H4 (cell line): ENCODE measurements at regions not wholly inside any gene's neighbourhood (a gene's known extent, or its start where the extent isn't known, plus 50 kb on each side); places are given as distances from the start of the nearest gene placed in this dataset.
"Not testable (repeated sequence)": the region's sequence is repeated elsewhere in the genome, so short reads cannot be mapped to it uniquely, and the experiment has no call there.

ENCODE experiments used
- DNase-seq: peaks from one replicate; pipeline ENCODE4 v3.0.0-alpha.2; 2015; ENCODE audit warnings: low spot score

DNA sequence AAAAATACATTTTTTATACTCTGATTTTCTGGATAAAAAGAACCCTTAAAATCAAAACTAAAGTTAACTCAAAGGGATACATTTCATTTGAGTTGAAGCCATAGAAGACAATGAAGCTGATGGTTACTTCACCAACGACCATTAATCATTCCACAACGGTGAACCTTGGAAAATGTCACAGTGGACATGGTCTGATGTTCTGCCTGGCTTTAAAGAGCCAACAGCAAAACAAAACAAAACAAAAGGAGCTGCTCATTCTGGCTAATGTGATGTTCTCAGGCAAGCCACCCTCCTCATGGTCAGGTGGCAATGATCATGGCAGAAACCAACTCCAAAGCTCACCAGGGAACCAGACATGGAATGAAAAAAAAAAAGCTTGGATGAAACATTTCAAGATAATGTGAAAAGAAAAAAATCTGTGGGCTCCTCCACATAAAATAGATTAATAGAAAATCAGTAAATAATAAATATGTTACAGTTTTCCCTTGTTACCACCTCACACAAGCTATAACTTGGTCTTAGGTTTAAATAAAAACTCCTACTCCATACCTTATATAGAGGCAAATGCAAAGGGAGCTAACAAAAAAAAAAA is 90.1 kb upstream of the SERTAD2 start:
- no peak for DNase-seq

DNA sequence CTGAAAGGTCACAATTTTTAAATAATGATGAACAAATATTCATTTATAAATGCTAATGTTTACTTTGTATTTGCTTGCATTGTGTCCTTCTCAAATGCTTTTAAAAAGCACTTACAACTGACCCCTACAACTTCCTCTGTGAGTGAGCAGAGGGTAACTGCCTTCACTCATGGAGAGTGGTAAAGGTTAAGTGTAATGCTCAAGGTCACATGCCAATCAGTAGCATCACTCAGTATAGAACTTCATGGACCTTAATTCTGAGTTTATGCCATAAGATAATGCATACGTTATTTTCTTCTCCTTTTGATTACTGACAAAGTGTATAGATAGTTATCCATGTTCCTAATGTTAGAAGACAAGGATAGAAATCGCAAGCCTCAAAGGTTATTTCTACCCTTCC is 91.8 kb upstream of the SERTAD2 start:
- no peak for DNase-seq

DNA sequence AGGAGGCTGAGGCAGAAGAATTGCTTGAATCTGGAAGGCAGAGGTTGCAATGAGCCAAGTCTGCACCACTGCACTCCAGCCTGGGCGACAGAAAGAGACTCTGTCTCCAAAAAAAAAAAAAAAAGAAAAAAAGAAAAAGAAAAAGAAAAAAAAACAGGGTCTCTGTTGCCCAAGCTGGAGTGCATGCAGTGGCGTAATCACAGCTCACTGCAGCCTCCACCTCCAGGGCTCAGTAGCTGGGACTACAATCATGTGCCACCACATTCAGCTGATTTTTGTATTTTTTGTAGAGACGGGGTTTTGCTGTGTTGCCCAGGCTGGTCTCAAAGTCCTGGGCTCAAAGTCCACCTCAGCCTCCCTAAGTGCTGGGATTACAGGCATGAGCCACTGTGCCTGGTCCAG is 94.0 kb upstream of the SERTAD2 start:
- DNase-seq, result not testable (repeated sequence)

DNA sequence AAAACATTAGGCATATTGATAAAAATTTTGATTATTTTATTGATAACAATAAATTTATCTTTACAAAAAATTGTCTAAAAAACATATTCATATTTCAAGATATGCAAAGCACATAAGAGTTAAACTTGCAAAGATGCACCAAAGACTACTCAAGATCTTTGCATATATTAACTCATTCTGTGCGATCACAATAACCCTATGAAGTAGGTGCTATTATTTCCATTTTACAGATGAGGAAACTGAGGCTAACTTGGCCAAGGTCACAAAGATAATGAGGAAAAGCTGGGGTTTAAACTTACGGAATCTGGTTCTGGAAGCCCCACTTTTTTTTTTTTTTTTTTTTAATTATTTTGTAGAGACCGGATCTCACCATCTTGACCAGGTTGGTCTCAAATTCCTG is 94.4 kb upstream of the SERTAD2 start:
- no peak for DNase-seq

DNA sequence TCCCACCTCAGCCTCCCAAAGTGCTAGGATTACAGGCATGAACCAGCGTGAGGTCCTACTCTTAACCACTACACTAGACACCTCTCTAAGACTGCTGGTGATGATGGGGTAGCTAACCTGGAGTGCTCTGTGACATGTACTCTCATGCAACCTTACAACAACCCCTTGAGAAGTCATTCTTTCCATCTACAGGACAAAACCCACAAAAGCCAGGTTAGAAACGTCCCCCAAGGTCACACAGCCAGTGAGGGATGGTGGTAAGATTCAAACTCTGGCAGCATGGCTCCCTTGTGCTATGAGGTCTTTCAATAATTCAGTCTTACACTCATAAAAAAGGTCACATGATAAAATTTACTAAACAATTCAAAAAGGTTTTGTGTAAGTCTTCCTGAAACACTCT is 94.8 kb upstream of the SERTAD2 start:
- no peak for DNase-seq

DNA sequence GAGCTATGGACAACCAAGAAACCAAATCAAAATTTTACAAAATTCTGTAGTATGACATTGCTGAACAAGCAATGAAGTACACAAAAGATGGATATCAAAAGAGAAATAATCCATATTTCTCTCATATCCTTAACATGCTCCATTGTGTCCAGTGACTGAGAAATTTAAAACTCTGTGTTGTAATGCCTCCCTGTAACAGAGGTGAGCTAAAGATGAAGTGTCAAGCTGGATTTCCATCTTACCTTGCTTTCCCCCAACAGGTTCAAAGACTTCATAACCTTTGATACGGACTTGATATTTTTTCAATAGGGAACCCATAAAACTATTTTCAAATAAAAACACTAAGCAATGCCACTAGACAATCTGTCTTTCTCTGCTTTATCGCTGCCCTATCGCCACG is 95.7 kb upstream of the SERTAD2 start:
- DNase-seq, result no peak

DNA sequence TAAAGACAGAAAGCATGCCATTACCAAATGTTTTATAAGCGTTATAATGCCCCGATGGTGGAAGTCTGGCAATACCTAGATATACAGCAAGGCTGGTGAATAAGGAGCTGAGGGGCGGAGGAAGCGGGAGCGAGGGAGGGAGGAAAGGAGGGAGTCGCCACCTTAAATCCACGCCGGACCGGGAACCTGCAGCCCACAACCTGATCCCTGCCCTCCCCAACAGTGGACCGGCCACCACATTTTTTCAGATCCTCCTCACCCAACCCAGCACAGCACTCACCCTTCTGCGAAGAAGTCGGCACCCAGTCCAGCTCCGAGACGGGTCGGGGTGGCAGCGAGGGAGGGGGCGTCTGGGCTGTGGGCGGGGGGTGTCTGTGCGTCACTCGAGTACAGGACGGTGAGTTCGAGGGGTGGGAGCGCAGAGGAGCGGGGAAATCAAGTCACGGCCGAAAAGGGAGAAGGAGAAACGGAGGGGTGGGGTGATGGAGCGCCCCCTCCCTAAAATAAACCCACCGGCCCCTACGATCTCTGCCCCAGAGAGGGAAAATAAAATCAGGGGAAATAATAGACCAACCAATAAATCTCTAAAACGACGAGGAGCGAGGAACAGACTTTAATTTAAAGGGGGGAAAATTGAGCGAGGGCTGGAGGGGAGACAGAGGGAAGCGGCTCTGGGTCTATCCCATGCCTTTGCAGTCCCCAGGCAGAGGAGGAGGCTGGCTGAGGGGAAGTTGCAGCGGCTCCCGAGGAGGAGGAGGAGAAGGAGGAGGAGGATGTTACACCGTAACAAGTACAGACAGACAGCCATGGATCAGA is 96.5 kb upstream of the SERTAD2 start:
- DNase-seq, result peak; percentile 35

DNA sequence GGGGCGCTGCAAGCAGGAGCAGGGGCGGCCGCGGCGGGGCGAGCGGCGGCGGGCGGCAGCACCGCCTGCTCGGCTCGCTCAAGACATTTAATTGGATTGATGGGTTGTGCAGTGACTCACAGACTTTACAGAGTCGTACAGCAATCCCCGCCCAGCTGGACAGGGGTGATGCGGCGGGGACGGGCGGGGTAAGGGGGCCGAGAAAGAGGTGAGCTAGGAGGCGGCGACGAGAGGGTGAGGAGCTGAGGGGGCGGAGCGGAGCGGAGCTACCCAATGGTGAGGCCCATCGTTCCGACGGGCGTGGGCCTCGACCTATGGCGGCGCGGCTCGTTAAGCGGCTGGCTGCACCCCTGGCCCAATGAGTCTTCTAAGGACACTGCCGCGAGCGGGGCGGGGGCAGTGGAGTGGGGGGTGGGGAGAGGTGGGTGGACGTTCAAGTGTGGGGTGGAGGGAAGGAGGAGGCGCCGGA is 97.1 kb upstream of the SERTAD2 start:
- peak; percentile 98 for DNase-seq

DNA sequence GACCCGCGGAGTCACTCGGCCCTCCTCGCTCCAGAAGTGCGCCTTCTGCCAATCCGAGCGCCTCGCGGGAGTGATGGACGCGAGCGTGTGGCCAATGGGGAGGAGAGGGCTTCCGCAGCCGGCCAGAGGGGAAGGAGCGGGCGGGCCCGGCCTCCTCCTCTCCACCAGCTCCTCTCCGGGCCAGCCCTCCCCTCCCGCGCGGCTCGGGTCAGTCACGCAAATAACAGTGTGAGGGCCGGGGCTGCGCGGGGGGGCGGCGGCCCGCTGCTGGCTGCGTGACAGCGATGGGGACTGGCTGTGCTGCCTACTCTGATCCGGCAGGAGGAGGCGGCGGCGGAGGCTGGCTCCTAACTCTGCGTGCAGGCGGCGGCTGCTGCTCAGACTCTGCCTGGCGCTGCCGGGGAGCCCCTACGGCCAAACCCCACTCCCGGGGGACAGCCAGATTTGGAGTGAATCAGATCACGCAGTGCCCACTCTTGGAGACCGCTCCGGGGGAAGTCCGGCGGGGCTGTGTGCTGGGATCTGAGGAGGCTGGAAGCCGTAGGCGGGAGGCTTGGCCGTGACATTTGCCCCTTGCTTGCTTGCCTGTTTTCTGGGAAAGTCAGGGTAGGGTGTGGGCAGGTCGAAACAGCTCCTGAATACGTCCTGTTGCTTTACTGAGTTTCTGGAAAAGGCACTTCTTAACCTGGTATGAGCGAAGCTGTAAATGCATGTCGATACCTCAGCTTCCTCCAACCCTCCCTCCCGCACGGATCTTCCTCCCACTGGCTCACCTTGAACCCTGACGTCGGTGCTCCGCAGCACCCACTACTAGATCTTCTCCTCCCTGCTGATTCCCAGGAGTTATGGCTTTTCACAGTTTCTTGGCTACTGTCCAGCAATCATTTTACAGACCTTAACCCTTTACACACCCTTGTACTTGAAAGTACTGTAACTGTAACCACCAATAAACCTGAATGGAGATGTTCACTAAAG is 97.9 kb upstream of the SERTAD2 start:
- peak; percentile 98 for DNase-seq

DNA sequence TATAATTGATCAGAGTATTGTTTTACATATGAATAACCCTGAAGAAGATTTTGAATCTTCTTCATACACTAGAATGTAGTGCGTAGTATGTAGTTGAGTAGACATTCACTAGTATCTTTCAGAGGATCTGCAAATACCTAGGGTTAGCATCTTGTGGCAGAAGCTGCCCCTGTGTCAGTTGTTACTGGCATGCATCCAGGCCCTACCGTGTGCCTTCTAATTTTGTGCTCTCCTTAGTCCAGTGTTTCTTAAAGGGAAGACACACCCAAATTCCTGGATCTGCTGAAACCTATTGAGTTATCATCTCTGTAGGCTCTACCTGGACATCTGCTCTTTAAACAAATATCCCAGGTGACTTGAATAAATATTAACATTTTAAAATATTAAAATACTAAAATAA is 99.7 kb upstream of the SERTAD2 start:
- DNase-seq, result no peak

DNA sequence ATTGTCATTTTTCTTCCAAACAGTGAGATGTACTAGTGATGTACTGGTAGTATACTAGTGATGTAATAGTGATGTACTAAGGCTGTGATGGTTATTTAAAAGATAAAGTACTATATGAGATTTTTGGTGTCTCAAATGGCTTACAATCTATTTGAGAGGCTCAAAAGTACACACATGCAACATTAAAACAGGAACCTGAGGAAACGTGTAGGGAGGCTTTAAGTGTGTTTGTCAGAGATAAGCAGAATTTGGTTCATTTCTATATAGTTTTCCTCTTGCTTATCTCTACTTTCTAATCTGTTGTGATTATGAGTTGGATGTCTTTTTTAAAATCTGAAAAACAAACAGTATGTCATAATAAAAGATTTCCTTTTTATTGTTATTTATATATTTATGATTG is 100.9 kb upstream of the SERTAD2 start:
- DNase-seq, result no peak

DNA sequence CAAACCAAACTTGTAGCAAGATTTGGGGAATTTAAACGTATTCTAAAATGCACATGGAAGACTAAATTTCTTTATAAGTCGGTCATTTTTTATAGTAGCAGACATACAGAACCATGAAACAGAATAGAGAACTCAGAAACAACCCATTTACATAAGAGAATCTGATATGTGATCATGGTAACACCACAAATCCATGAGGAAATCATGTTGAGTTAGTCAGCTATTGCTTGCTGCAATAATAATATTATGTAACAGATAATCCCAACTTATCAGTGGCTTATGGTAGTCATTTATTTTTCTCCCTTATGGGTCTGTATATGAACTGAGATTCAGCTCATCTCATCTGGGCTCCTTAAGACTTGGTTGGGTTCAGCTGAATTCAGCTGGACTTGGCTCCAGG is 103.4 kb upstream of the SERTAD2 start:
- DNase-seq, result no peak

DNA sequence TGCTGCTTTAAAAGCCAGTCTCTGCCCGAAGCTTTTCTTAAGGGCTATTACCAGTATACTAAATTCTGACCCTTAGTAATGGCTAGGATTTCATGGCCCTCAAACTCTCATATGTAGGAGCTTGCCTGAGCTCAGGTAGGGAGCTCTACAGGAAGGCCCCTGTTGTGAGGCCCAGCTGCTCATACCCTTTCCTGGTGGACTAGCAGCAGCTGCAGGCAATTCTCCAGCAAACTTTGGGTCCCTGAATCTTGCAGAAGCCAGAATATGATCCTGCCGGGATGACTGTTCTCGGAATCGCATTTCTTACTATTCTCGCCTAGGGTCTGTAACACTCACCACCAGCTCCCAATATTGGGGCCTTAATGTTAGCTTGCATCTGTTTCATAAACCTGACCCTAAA is 106.4 kb upstream of the SERTAD2 start:
- no peak for DNase-seq

DNA sequence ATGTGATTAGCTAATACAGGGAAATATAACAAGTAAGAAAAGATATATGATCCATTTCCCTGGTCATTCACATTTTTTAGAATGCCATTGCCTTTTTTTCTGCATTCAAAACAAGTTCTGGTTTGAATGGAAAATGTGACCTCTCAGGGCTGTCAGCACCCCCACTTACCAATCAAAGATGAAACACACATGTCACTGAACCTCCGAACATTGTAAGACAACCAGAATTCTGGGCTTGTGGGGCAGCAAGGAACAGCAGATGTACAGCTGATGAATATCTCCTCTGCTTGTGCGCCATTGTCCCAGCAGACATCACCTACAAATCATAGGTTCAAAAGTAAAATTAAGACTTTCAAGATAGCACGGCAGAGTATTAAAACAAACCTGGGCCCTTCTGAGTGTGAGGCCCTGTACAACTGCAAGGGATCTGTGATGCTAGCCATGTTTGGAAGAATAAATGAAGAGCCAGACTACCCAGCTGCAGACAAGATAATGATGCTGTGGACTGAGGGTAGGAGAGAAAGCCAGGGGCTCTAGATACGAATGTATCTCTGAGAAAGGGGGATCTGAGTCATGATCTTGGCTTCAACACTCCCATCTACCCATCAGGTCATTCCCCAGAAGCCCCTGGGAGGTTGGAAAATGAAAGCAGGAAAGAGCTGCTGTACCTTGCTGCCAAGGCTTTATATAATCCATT is 108.7 kb upstream of the SERTAD2 start:
- no peak for DNase-seq

DNA sequence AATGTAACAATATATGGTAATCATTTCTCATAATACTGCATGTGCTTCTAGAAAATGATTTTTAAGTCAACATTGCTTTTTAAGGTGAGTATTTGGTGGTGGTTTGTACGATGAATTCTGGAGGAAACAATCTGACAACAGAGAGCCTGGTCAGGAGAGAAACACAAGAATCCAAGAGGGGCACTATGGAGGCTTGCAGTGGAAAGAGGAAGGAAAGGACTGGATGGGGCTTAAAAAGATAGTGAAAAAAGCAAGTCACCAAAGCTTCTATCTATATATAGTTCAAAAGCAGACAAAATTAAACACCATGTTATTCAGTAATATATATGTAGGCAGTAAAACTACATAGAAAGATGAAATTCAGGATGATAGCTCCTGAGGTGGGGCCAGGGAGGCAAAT is 109.4 kb upstream of the SERTAD2 start:
- no peak for DNase-seq

DNA sequence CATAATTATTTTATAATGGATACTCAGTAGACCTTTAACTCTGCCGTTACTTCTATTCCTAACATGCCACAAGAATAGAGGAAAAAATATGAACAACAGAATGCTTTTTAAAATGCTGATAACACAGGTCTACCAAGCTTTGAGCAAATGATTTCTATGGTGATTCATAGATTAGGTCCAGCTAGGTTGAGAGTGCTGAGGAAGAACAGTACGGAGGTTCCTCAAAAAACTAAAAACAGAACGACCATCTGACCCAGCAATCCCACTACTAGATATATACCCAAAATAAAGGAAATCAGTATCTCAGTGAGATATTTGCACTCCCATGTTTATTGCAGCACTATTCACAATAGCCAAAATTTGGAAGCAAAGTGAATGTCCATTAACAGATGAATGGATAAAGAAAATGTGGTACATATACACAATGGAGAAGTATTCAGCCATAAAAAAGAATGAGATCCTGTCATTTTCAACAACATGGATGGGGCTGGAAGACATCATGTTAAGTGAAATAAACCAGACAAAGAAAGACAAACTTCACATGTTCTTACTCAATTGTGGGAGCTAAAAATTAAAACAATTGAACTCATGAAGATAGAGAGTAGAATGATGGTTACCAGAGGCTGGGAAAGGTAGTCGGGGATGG is 111.6 kb upstream of the SERTAD2 start:
- no peak for DNase-seq

DNA sequence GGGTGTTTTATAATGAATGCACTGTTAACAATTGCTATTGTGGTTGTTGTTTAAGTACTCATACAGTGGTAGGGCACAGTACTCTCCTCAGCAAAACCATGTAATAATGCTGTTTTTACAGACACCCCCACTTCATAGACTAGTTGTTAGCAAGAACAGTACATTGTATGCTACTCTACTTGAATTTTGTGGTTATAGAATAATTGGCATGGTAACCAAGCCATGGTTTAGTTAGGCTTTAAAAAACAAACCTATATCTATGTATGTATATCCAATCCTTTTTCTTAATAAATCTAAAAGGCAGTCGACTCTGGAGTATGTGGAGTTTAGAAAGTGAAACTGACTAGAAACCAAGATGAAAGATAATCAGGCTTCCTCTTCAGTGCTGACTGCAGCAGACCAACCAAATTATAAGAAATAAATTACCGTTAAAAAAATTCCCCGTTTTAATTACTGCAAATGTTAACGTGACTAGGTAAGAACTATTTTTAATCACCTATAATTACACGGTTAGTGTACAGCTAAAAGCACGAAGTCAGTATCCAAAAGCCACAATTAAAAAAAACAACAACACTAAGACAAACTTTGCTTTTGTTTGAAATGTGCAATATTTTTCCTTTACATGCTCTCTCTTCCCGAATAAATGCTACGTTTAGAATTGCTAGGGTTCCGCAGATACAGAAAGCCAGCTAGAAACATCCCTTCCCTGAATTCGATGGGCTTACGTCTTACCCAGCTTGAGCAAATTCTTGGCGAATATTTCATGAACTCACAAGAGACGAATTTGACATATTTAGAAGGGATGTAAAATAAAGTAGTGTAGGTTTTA is 113.3 kb upstream of the SERTAD2 start:
- peak; percentile 25 for DNase-seq

DNA sequence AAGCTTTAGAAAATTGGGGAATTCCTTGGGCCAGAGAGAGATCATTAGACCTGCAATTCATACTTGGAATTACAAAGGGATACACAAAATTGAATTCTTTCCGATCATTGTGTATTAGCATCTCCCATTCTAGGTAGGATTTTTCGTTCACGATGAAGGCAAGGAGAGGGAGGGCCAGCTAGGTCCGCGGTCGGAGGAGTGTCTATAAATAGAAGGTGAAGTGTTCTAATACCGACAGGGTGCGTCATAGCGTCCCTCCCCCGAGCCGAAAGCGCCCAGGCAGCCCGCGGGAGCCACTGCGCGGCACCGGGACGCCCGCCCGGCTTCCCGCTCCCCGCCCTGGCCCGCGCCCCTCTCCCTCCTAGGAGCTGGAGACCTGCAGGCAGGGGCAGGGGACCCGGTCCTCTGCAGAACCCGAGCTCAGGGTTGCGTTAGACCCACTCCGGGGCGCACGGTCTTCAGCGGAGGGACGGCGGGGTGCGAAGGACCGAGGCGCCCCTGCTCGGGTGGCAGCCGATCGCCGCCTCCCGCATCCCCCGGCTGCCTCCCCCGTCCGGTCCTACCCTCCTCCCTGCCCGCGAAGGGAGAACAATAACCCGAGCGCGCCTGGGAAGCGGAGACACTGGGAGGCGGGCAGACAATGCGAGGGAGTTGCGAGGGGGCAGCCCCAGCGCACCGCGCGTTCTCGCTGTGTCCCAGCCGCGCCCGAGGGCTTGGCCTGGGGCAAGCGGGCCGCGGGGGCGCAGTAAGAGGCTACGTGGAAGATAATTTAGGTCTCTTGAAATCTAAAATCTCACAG is 114.2 kb upstream of the SERTAD2 start:
- peak; percentile 90 for DNase-seq

DNA sequence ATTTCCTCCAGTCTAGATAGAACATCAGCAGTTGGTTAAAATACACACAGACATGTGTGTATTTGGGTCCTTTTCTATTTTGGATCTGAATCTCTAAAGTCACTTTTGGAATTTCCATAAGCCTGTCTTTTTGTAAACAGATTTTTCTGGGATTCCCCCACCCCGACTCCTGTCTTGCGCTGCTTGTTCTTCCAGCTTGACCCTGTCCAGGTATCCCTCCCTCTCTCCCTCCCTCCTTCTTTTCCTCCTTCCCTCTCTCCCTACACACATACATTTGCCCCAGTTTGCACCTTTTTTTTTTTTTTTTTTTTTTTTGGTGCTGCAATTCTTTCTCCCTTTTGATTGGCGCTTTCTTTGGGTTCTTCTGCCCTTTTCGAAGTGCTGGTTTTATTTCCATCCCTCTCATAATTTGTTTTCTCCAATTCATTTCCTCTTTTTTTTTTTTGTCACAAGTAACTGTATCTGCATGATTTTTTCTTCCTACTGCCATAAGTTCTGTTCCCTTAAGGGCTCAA is 114.8 kb upstream of the SERTAD2 start:
- DNase-seq, result no peak
